ENCODE measurements at regions not wholly inside any gene's neighbourhood (a gene's known extent, or its start where the extent isn't known, plus 50 kb on each side); places are given as distances from the start of the nearest gene placed in this dataset.

DNA sequence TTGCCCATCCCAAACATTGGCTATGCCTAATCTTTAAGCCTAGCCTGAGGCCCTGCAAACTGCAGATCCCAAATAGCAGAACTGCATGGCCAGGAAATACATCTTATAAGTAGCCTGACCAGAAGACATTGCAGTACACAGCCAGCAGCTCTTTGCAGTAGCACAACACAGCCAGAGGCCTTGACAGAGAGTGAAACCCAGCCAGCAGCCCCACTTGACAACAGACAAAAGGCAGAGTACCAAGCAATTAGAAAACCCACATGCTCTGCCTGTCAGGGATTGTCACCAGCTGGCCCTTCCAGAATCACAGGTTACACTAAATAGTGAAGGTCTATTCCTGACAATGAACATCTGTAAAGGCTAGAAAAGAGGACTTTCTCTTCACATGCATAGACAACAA is 242.8 kb upstream of the TMEM72 start:
- ATAC-seq: no peak
- H3K27me3 ChIP-seq: no peaks in the 10 kb centered on the region
- TF ChIP-seq EP300 (IDR thresholded peaks at IDR 0.05) (no peak), POLR2AphosphoS5 (IDR thresholded peaks at IDR 0.05) (no peak), POLR2A (IDR thresholded peaks at IDR 0.05) (no peak)
- TF ChIP-seq, protein P1, sequence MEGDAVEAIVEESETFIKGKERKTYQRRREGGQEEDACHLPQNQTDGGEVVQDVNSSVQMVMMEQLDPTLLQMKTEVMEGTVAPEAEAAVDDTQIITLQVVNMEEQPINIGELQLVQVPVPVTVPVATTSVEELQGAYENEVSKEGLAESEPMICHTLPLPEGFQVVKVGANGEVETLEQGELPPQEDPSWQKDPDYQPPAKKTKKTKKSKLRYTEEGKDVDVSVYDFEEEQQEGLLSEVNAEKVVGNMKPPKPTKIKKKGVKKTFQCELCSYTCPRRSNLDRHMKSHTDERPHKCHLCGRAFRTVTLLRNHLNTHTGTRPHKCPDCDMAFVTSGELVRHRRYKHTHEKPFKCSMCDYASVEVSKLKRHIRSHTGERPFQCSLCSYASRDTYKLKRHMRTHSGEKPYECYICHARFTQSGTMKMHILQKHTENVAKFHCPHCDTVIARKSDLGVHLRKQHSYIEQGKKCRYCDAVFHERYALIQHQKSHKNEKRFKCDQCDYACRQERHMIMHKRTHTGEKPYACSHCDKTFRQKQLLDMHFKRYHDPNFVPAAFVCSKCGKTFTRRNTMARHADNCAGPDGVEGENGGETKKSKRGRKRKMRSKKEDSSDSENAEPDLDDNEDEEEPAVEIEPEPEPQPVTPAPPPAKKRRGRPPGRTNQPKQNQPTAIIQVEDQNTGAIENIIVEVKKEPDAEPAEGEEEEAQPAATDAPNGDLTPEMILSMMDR (IDR thresholded peaks at IDR 0.05): no peak
- H3K27ac ChIP-seq: no peak overlapping the region
- no peaks in the 10 kb centered on the region for H3K4me1 ChIP-seq
- peaks cover 0 to 14% (median 0%) of the 10 kb centered on the region in 3 donors for H3K9me3 ChIP-seq
- no peaks in the 10 kb centered on the region for H3K36me3 ChIP-seq
- no peak overlapping the region for H3K4me3 ChIP-seq

DNA sequence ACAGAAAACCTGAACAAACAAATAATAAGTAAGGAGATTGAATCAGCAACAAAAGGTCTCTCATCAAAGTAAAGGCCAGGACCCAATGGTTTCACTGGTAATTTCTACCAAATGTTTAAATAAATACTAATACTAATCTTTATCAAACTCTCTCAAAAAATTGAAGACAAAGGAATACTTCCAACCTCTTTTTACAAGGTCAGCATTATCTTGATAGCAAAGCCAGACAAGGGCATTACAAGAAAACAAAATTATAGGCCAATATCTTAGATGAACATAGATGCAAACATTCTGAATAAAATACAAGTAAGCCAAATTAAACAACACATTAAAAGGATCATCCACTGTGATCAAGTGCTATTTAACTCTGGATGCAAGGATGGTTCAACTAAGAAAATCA is 239.8 kb upstream of the TMEM72 start:
- no peak for ATAC-seq
- H3K27me3 ChIP-seq: no peaks in the 10 kb centered on the region
- H3K27ac ChIP-seq: no peak overlapping the region
- H3K4me3 ChIP-seq: no peak overlapping the region
- peaks cover 0 to 14% (median 0%) of the 10 kb centered on the region in 3 donors for H3K9me3 ChIP-seq
- TF ChIP-seq EP300 (IDR thresholded peaks at IDR 0.05) (no peak), POLR2AphosphoS5 (IDR thresholded peaks at IDR 0.05) (no peak), POLR2A (IDR thresholded peaks at IDR 0.05) (no peak)
- TF ChIP-seq, protein P1 (IDR thresholded peaks at IDR 0.05): no peak
- H3K4me1 ChIP-seq: peaks cover 0 to 12% (median 0%) of the 10 kb centered on the region in 3 donors
- no peaks in the 10 kb centered on the region for H3K36me3 ChIP-seq

DNA sequence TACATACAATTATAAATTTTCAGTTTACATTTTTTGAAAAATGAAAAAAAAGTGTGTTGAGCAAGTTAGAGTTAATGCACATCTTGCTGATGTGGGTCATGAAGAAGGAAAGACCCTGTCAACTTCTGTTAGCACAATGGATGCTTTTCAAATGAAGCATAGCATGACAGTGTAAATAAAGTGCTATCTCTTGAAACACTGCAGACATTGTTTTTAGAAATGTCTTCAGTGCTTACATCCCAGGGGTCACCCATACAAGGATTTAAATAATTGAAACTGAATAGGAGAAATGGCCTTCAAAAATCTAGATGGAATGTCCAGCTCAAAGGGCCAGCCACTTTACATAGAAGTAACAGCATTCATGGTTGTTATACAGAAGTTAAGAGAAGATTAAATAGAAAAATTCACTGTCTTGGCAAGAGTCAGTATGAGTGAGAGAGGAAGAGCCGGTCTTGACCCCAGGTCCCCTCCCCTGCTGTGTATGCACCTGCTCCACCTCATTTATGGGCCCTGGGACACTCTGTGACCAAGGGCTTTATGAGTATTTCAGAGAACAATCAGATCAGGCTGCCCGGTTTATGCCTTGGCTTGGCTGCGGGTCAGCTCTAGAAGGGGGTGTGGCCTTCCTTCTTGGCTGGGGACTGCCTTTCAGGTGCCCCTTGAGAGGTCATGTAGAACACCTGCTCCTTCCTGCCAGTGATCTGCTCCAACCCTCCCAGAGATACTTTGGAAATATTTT is 237.7 kb upstream of the TMEM72 start:
- no peak overlapping the region for H3K4me3 ChIP-seq
- H3K27ac ChIP-seq: no peak overlapping the region
- peaks cover 0 to 2% (median 0%) of the 10 kb centered on the region in 3 donors for H3K9me3 ChIP-seq
- H3K36me3 ChIP-seq: no peaks in the 10 kb centered on the region
- WGBS, 2 donors (ENCODE audit: low coverage in 1 of 2): 60 to 71% methylated on average over 3 of the region's 3 CpGs
- H3K4me1 ChIP-seq: peaks cover 0 to 12% (median 0%) of the 10 kb centered on the region in 3 donors
- no peaks in the 10 kb centered on the region for H3K27me3 ChIP-seq
- no peak for ATAC-seq
- no peak for TF ChIP-seq POLR2A (IDR thresholded peaks at IDR 0.05)
- TF ChIP-seq EP300 (IDR thresholded peaks at IDR 0.05): no peak
- TF ChIP-seq POLR2AphosphoS5 (IDR thresholded peaks at IDR 0.05): no peak
- TF ChIP-seq, protein P1 (IDR thresholded peaks at IDR 0.05): no peak

DNA sequence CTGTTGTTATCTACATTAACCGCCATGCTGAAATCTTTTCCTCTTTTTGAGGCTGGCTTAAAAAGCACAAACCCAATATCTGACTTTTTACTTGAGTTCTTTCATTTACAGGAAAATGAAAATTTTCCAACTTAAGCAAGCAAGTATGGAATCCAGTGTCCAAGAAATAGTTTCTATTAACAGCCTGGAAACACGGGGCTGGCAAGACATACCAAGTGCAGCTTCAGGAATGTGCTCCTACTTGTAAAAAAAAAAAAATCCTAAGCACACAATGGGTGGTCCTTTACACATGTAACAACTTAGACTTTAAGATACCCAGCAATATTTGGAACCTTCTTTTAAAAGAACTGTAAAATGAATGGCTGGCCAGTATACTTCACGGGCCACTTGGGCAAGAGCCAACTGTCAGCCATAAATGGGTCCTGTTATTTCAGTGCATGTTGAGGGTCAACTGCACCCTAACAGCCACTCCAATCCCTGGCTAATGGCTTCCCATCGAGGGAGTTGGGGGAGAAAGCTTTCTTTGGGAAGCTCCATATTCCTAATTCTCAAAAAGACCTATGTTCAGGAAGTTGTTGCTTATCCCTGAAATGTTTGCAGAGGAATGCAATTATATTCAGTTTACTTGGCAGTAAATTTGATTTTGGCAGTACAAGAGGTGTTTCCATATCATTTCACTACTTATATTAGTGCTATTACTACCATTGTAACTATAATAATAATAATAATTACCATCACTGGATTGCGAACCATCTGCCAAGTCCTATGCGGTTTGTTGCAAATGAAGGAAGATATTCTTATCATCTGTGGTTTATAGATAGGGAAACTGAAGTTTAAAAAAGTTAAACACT is 236.4 kb upstream of the TMEM72 start:
- 33 to 39% methylated on average over 6 of the region's 6 CpGs for WGBS, 2 donors (ENCODE audit: low coverage in 1 of 2)
- H3K36me3 ChIP-seq: no peaks in the 10 kb centered on the region
- H3K4me1 ChIP-seq: peaks cover 0 to 12% (median 0%) of the 10 kb centered on the region in 3 donors
- ATAC-seq: no peak
- H3K4me3 ChIP-seq: no peak overlapping the region
- H3K9me3 ChIP-seq: no peaks in the 10 kb centered on the region
- TF ChIP-seq, protein P1 (IDR thresholded peaks at IDR 0.05): no peak
- TF ChIP-seq POLR2AphosphoS5 (IDR thresholded peaks at IDR 0.05): no peak
- no peak for TF ChIP-seq EP300 (IDR thresholded peaks at IDR 0.05)
- TF ChIP-seq POLR2A (IDR thresholded peaks at IDR 0.05): no peak
- H3K27me3 ChIP-seq: no peaks in the 10 kb centered on the region
- H3K27ac ChIP-seq: no peak overlapping the region
